ENCODE measurements at regions not wholly inside any gene's neighbourhood (a gene's known extent, or its start where the extent isn't known, plus 50 kb on each side); places are given as distances from the start of the nearest gene placed in this dataset.

DNA sequence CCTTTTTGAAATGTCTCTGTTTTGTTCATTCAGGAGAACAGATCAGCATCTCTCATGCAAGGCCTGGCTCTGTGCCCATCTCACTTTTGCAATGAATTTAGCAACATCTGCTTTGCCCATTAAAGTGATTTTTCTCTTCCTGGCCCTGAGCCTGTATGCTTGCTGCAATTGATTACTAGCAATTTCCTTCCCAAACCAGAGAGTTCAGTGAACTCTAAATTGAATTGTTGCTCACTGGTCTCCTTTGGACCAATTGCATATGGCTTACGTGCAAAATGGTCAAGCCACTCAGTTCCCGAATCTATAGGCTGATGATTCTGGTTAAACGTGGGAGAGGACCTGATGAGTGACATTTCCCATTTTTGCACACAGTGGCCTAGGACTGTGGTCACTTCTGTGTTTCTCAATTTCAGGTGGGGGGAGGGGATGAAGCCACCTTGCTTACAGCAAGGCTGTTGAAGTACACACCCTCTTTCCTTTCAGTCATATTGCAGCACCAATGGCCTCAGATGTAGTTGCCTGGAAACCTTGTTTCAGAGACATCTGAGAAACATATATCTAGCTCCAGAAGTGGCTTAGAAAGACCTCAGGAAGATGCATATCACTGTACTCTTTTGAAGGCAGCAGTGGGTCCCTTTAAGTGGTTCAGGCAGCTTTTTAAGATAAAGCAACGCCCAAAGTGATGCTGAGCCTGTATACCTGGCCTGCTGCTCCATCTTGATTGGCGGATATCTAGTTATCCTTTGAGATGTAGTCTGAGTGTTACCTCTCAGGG is 201.4 kb downstream of the PTEN start (continued):
- TF ChIP-seq ZNF592 (IDR thresholded peaks at IDR 0.05) (0 out of 2 replicates have a peak, but pooled peaks have one; percentile 51), STAT1 (conservative IDR thresholded peaks at IDR 0.05) (no peak), SRF (IDR thresholded peaks at IDR 0.05; ENCODE audit: low read depth in 2 of 2, low read length in 2 of 2) (no peak), DPF2 (IDR thresholded peaks at IDR 0.05) (peak; percentile 64), MLLT1 (IDR thresholded peaks at IDR 0.05) (peak; percentile 64; the same call in 1 of the 2 replicates), PAX5 (IDR thresholded peaks at IDR 0.05; ENCODE audit: borderline replicate concordance, low read depth, low read length) (peak; percentile 97), MEF2B (IDR thresholded peaks at IDR 0.05; ENCODE audit: partially characterized antibody, poor library complexity, severe bottlenecking) (peak; percentile 72), EED (IDR thresholded peaks at IDR 0.05; ENCODE audit: low read depth) (peak; percentile 98), EGR1 (IDR thresholded peaks at IDR 0.05; ENCODE audit: borderline replicate concordance in 1 of 2, low read depth in 2 of 2, low read length in 2 of 2) (peak in 1 of 2 experiments; percentile 67; a peak in 2 of 3 replicates), ETV6 (conservative IDR thresholded peaks at IDR 0.05 in 1 of 2, IDR thresholded peaks at IDR 0.05 in 1 of 2; ENCODE audit: borderline replicate concordance in 1 of 2, low read depth in 1 of 2) (peak in 1 of 2 experiments; percentile 94; a peak in 2 of 4 replicates), MEF2A (IDR thresholded peaks at IDR 0.05; ENCODE audit: insufficient read depth, low read depth, low read length) (peak; percentile 84), HSF1 (IDR thresholded peaks at IDR 0.05; ENCODE audit: low read depth, low read length) (no peak), TCF3 (IDR thresholded peaks at IDR 0.05; ENCODE audit: borderline replicate concordance, insufficient read depth, low read depth, low read length) (peak; percentile 72; the same call in 1 of the 2 replicates), LARP7 (IDR thresholded peaks at IDR 0.05) (no peak), CHD4 (IDR thresholded peaks at IDR 0.05) (no peak), POLR2AphosphoS2 (IDR thresholded peaks at IDR 0.05; ENCODE audit: low read depth, low read length) (no peak), POU2F2 (IDR thresholded peaks at IDR 0.05; ENCODE audit: borderline replicate concordance, low read depth, low read length) (peak; percentile 94), RFX5 (IDR thresholded peaks at IDR 0.05; ENCODE audit: low read depth, low read length) (no peak)
- TF ChIP-seq, protein P1, sequence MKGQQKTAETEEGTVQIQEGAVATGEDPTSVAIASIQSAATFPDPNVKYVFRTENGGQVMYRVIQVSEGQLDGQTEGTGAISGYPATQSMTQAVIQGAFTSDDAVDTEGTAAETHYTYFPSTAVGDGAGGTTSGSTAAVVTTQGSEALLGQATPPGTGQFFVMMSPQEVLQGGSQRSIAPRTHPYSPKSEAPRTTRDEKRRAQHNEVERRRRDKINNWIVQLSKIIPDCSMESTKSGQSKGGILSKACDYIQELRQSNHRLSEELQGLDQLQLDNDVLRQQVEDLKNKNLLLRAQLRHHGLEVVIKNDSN (IDR thresholded peaks at IDR 0.05; ENCODE audit: borderline replicate concordance, extremely low read length, insufficient read depth, low read depth, low read length), result no peak

Measured in GM12878 (cell line).